Thyroid gland (tissue), 4 donors: ENCODE measurements at regions not wholly inside any gene's neighbourhood (a gene's known extent, or its start where the extent isn't known, plus 50 kb on each side); places are given as distances from the start of the nearest gene placed in this dataset.
"Not testable (repeated sequence)": the region's sequence is repeated elsewhere in the genome, so short reads cannot be mapped to it uniquely, and the experiment has no call there.

ENCODE experiments used
- CTCF ChIP-seq, 6 experiments: fragments of 200-600 bp in 3 of 6; fragments of 450-650 bp in 3 of 6; sonication (generic) in 3 of 6; IDR thresholded peaks; one replicate each; pipeline ENCODE4 v1.5.1; 2016 to 2019; ENCODE audit warnings: antibody characterized with exemption in 6 of 6, mild to moderate bottlenecking in 2 of 6, inconsistent platforms in 1 of 6, moderate library complexity in 1 of 6
- POLR2A ChIP-seq, 2 donors: fragments of 450-650 bp; IDR thresholded peaks; one replicate each; pipeline ENCODE4 v1.6.1; 2017; ENCODE audit warnings: antibody characterized with exemption in 2 of 2, mild to moderate bottlenecking in 2 of 2, moderate library complexity in 1 of 2

DNA sequence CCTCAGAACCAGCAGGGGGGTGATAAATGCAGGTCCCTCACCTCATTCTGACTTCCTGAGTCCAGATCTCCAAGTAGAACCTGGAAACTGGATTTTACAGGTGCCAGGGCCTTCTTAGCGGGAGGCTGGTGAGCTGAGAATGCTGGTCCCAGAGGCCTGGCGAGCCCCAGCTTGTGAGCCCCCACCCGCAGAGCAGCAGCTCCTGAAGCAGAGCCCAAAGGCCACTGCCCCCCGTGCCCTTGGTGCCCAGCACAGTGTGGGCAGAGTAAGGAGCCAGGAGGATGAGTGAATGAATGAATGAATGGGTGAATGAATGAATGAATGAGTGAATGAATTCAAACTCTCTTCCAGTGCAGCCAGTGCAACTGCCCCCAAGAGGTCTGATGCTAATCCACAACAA, 142.4 kb upstream of the FOXD4L5 start:
- not testable (repeated sequence) for TF ChIP-seq POLR2A, CTCF (IDR thresholded peaks at IDR 0.05)
